ENCODE measurements at regions not wholly inside any gene's neighbourhood (a gene's known extent, or its start where the extent isn't known, plus 50 kb on each side); places are given as distances from the start of the nearest gene placed in this dataset.

DNA sequence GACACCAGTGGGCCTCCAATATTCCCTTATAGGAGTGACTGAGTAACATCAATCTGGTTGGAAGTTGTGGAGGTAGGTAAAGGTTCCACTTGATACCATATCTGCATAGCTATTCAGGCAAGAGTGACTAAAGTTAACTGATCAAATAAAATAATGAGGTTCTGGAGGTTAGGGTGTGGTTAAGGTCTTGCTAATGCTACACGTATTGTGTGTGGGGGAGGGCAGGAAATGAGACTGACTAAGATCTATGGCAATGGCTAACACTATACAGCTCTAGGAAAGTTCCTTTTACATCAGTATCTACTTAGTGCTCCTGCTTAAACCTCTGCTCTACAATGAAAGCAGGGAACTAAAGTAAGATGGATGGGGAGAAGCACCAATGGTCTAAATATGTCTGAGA, 149.1 kb upstream of the MGAT5 start:
- no peak for DNase-seq

DNA sequence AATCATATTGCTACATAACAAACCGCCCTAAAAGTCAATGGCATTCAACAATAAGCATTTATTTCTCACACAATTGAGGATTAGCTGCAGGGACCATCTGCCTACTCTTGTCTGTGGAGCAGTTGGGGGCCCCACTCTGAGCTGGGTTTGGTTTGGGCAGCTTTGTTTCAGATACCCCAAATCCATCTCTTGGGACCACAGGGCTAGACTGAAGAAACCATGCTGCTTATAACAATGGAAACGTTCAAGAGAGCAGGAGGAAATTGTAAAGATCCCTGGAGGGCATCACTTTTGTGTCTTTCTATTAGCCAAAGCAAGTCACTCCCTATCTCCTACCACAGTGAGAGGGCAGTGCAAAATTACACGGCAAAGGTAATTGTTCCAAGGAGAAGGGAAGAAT, 146.5 kb upstream of the MGAT5 start:
- no peak for DNase-seq

DNA sequence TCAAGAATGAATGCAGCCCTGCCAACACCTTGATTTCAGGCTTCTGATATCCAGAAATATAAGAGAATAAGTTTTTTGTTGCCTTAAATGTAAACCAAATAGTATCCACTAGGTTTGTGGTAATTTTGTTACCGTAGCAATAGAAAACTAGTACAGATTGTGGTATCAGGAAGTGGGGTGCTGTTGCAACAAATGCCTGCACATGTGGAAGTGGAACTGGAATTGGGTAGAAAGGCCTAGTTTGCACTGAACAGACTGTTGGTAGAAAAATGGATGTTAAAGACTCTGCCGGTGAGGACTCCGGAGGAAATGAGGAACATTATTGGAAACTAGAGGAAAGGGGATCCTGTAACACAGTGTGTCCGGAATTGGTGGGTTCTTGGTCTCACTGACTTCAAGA, 145.8 kb upstream of the MGAT5 start:
- DNase-seq: peak; percentile 64 to 66

DNA sequence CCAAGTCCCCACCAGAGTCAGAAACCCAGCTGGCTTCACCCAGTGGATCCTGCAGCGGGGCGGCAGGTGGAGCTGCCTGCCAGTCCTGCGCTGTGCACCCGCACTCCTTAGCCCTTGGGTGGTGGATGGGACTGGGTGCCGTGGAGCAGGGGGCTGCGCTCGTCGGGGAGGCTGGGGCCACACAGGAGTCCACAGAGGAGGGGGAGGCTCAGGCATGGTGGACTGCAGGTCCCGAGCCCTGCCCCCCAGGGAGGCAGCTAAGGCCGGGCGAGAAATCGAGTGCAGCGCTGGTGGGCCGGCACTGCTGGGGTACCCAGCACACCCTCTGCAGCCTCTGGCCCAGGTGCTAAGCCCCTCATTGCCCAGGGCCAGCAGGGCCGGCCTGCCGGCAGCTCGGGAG, 144.6 kb upstream of the MGAT5 start:
- no peak for DNase-seq

DNA sequence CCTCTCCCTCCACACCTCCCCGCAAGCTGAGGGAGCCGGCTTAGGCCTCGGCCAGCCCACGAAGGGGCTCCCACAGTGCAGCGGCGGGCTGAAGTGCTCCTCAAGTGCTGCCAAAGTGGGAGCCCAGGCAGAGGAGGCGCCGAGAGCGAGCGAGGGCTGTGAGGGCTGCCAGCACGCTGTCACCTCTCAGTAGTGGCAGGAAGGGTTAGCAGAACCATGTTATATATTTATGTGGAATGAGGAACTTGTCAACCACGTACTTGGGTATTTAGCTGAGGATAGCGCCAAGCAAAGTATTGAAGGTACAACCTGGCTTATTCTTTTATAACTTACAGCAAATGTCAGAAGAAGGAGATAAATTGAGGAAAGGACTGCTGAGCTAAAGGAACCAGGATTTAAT, 144.1 kb upstream of the MGAT5 start:
- DNase-seq: no peak

DNA sequence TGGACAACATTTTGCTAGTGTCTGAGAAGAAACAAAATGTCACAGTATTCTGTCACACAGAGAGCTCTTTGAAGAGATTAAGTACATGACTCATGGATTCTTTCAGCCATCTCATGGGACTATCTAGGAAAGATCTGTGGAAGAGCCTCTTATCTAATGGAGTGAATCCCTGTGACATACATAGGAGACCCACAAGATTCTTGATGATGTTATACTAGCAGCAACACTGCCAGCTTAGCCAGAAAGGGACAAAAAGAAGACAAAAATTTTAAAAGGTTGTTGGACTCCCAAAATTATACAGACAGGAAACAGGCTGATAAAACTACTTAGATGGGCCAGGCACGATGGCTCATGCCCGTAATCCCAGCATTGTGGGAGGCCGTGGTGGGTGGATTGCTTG, 143.3 kb upstream of the MGAT5 start:
- DNase-seq: no peak

DNA sequence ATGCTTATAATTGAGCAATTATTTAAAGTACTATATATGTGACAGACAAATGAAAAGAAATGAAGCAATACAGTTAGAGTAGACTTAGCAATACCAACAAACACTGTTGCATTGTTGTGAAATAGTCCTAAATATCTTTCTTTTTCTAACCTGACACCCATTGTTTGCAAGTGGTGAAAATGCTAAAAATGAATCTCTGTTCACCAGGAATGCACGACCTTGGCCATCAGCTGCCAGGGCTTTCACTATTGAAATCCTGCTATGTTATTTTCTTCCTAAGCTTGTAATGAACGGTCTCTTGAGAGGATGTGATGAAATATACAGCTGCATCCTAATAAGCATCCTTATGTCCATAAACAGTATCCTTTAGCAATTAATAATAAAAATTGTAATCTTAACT, 136.2 kb upstream of the MGAT5 start:
- no peak for DNase-seq

DNA sequence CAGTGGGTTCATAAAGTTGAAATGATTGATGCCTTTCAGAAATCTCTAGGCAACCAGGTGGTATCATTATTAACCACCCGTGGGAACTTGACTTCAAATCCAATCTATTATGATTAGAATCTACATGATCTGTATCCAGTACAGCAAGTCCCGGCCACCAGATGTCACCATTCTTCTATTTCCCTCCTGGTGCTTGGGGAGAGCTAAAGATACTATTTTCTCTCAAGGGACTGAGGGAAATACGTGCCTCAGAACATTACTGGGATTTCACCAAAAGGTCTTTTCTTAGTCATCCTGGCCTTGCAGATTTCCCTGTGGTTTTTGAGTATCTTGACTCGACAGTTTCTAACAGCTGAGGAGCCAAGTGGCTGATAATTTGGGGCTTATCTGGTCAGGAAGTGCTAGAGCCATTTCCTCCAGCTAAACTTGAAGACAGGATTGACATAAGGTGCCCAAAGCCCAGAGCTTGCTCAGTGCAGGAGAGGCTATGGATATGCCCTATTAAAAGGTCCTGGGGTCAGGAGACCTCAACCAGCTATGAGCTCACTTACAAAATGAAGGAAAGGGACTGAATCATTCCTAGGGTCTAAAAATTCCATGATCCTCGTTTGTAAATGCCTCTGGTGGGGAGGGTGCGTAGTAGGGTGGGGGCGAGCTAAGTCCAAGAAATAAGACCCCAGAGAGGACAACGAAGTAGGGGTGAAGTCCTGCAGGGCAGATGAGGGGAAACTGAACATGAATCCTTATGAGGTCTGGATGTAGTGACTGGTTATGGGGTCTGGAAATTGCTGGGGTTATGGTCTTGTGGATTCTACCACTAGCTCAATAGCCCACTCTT, 135.4 kb upstream of the MGAT5 start:
- DNase-seq: peak; percentile 93 to 95

DNA sequence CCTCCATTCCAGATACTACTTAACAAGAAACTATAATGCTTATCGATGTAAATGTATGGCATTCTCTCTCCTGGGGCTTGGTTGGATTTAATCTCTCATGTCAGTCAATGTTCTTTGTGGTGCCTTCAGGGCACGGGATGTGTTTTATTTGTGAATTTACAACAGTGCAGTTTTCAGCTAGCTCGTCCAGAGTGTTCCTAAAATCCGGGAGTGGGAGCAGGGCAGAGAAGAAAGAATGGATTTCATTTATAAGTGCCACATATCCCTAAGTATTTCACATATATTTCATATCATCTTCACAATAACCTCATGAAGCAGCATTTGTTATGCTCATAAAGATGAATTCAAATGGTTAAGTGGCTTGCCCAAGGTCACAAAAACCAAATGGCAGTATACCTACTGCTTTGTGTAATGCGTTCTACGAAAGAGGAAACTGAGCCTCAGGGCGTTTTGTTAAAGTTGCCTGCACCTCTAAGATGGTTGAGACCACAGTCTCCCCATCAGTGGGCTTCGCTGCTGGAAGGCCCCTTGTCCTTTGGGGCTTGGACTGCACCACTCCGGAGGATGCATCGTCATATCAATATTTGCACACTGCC, 134.7 kb upstream of the MGAT5 start:
- no peak for DNase-seq

DNA sequence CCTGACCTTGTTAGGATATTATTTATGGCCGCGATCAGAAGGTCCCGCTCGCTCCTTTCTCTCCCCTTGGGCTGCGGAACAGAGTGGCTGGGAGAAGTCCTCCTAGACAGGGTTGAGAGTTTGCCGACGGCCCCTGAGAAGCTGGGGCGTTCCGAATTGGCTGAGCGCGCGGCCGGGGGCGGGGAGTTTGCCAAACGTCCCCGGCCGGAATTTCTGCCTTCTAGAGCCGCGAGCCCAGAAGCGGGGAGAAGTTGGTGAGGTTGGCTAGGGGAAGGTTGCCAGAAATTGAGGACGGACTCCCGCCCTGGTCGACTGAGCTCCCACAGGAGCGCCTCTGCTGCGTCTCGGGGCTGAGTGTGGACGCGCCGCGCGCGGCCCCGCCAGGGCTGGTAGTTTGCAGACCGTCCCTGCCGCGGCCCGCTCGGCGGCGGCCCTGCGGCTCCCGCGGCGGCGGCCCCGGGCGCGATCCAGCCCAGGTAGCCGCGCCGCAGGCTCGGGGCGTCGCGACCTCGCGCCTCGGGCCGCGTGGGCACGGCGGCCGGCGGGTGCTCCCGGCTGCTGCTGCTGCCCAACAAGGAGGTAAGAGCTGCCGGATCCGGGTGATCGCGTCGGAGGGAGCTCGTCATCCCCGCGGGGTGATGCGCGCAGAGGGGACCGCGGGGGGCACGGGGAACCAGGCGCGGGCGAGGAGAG, 134.0 kb upstream of the MGAT5 start:
- DNase-seq: peak; percentile 93 to 94

DNA sequence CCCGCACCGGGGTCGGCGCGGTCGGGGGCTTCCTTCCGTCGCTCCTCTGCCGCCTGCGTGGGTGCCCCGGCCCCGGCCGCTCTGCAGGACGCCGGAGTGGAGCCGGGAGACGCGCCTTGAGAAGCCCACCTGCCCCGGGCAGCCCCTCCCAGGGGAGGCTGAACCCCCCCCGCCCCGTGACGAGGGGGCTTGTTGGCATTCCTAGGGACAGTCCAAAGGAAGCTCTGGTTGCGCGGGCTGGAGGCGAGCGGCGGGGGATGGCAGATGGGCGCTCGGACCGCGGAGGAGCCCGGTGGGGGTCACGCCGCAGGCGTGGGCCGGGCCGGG, 133.5 kb upstream of the MGAT5 start:
- DNase-seq: no peak

DNA sequence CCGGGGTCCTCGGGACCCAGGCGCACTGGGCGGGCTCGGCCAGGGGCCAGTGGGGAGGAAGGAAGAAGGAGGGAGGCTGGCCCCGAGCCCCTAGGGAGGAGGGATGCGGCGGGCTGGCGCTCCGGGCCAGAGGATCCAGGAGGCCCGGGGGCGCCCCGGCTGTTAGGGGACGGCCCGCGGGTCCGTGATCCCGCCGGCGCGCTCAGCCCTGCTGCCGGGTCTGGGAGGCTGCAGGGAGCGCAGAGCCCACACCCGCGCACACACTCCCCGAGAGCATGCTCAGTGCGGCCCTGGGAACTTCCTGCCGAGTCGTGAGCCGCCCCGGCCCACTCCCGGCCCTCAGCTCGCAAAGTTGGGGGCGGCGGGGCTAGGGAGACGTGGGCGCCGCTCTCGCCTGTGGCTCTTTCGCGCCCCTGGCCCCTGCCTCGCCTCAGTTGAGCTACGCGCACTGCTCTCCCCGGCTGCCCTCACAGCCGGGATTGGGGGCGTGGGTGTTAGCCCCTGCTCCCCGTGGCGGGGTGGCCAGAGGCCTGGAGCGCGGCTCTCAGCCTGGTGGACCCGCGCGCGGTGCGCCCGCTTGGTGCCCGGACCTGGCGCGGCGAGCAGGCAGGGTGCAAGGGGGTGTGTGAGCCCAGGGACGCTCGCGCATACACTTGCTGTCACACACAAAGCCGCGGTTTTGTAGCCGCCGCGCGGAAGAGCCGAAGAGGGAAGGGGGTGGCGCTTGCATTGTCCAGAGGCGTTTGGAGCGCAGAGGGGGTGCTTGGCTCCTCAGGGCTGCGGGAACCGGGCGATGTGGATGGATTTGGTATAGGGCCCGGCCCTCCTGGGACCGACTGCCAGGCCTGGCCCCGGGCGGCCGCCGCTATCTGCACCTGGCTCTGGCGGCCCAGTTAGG, 132.9 kb upstream of the MGAT5 start:
- DNase-seq: peak; percentile 64 to 74

DNA sequence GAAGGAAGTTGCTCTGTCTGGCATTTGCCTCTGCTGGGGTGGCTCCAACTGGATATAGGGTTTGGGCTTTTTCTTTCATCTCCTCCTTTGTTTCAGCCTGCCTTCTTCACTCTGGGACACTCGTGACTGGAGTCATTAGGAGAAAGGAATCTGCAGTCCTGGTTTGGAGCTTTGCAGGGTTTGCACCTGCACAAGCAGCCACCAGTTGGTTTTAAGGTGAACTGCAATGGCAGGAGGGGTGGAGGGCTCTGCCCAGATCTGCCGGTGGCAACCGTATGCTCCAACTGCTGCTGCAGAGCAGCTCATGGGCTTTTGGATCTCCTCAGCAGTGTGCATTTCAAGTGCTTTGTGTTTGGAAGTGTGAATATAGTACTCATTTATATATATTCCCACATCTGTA, 131.3 kb upstream of the MGAT5 start:
- no peak for DNase-seq

DNA sequence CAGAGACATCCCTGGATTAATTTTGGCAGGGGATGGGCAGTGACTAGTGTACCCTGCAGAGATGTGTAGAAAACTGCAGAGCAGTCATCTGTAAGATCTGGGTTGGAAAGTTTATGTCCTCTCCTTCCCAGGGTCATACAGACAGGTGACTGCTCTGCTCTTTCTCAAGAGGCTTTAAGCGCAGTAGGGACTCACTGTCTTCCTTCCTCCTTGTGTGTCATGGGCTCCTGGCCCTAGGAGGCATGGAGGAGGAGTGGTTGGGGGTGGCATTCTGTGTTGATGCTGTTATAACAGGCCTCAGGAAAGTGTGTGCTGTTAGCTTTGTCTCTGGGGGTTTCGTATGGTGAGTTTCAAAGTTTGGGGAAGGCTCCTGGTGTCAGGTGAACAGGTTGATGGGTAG, 130.5 kb upstream of the MGAT5 start:
- DNase-seq: peak in 1 of 2 donors; percentile 37

DNA sequence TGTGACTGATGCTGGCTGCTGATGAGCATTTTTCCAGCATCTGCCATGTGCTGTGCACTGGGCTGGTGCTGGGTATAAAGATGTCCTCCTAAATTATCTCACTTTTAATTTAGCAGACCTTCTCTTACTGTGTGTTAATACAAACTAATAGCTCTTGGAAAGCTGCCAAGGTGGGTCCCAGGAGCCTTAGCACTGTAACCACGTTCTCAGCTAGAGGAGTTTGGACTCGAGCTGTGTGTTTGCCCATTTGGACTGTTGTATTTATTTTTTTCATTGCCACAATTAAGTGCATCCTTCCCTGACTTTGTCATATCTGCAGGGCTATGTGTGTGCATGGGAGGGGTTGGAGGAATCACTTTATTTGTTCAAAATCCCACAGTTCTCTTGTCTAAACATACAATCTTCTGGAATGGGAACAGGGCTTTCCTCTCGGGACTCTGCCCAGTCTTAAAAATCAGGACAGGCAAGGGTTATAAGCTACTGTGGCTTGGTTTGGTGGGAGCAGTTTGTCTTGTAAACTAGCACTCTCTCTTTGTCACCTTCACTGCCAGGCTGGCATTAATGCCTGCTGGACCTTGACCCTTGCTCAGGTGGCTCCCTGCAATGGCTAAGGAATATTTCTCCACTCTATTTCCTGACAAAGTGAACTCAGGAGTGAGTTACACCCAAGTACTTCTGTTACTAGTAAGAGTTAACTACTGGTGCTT, 129.7 kb upstream of the MGAT5 start:
- no peak for DNase-seq

DNA sequence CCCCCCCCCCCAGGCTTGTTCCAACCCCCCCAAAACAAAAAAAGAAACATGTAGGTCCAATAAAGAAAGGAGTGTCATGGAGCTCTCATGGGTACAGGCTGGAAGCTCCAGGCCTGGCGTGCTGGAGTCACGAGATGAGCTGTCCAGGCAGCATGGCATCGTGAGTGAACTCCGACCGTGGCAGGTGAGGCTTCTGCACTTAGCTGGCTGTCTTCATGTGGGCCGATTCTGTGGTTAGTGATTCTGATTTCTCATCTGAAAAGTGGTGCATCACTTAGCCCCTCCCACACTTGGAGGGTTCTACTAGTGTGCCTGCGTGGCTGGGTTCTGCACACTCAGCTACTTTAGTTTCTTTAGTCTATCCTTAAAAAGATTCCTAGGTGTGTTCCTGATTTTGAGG, 126.4 kb upstream of the MGAT5 start:
- DNase-seq: no peak

DNA sequence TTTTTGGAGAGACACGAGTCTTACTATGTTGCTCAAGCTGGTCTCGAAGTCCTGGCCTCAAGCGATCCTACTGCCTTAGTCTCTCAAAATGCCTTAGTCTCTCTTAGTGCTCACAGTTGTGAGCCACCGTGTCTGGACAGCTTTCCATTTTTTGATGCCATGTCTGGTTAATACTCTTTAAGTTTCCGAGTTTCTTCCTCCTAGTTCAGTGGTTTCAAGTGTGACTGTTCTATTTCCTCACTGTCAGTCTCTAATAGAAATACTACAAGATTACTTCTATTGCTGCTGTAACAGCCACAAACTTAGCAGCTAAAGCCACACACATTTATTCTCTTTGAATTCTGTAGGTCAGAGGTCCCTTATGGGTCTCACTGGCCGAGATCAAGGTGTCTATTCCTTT, 125.1 kb upstream of the MGAT5 start:
- DNase-seq: no peak

DNA sequence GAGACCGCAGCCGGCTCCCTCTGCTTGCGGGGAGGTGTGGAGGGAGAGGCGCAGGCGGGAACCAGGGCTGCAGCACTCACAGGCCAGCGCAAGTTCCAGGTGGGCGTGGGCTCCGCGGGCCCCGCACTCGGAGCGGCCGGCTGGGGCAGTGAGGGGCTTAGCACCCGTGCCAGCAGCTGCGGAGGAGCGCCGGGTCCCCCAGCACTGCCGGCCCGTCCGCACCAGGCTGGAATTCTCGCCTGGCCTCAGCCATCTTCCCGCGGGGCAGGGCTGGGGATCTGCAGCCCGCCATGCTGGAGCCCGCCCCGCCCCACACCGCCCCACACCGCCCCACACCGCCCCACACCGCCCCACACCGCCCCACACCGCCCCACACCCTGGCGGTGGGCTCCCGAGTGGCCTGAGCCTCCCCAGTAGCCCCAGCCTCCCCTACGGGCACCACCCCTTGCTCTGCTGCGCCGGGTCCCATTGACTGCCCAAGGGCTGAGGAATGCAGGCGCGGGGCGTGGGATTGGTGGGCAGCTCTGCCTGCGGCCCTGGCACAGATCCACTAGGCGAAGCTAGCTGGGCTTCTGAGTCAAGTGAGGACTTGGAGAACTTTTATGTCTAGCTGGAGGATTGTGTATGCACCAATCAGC, 123.9 kb upstream of the MGAT5 start:
- DNase-seq: no peak

DNA sequence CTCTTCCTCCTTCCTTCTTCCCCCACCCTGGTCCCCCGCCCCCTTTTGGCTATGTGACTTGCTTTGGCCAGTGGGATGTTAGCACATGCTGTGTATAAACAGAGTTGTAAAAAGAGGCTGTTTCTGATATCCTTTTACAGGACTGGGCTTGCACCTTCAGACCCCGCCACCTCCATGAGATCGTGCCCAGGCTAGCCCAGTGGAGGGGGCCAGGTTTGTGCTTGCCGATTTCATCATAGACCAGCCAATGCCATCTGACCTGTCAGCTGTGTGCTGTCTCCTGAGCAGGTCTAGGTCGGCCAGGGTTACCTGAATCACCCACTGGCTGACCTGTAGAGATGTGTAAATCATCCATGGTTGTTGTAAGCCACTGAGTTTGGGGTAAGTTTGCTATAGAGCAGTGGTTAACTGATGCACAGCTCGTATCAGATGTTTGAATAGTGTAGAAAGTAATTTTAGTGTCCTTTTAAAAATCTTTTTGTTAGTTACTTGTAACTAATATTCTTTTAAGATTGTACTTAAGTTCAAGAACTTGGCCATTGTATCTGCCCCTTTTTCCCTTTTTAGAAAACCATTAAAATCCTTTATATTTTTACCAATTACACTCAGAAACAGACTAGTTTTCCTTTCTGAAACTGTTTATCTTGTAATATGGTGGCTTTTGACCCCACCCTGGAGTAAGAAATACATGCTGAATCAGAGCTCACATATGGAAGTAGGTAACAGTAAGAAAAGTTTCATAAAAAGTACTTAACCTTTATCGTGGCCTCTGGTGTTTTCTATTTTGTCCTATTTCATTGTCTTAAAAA, 122.0 kb upstream of the MGAT5 start:
- DNase-seq: no peak

DNA sequence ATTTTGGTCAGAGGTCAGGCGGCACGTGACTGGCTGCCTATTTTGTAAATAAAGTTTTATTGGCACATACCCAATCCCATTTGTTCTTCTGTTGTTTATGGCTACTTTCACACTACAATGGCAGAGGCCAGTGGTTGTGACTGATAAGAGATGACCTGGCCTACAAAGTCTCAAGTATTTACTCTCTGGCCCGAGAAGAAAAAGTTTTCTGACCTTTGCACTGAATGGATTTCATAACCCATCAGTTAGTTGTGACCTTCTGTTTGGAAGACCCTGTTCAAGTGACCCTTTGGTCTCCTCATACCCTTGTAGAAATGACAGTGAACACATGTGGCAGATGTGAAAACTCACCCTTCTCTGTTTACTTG, 121.4 kb upstream of the MGAT5 start:
- no peak for DNase-seq

DNA sequence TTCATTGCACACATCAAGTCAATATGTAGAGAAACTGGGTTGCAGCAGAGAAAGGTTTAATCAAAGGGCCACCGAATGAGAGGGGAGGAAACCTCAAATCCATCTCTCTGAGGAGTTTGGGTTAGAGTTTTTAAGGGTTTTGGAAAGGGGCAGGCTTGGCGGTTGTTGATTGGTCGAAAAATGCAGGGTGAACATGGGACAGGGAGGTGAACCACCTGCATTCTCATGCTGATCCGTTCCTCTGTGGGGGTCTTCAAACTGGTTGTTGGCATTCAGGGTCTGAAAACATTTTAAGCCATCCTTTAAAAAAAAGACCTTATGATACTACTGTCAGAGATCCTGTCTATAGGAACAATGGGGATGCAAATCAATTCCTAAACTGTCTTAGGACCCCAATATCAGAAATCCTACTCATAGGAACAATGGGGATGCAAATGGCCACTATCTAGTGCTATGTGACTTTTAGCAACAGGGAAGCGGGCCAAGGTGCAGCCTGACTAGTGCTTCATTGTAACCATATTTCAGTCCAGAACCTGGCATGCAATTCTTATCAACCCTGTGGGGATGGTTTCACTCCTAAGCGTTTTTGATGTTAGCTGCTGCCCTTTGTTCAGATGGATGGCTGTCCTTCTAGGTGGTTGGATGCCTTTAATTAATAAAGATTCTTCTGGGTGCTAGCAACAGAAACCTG, 120.1 kb upstream of the MGAT5 start:
- DNase-seq: no peak
